ENCODE measurements at regions not wholly inside any gene's neighbourhood (a gene's known extent, or its start where the extent isn't known, plus 50 kb on each side); places are given as distances from the start of the nearest gene placed in this dataset.

GRCh38 chr7:25550149-25550548 lies 321.9 kb upstream of the NPVF start:
- TF ChIP-seq CTCF (IDR thresholded peaks at IDR 0.05) = no peak
- no peak for TF ChIP-seq POLR2A (IDR thresholded peaks at IDR 0.05)

Data from adrenal gland (tissue), 5 donors.